Body of pancreas (tissue), 4 donors: ENCODE measurements at regions not wholly inside any gene's neighbourhood (a gene's known extent, or its start where the extent isn't known, plus 50 kb on each side); places are given as distances from the start of the nearest gene placed in this dataset.

Experiments used
- CTCF ChIP-seq, 7 experiments: fragments of 450-650 bp in 4 of 7; fragments of 200-600 bp in 3 of 7; sonication (generic) in 3 of 7; IDR thresholded peaks; one replicate each; pipeline ENCODE4 v1.5.1; 2016 to 2019; ENCODE audit warnings: antibody characterized with exemption in 7 of 7
- POLR2A ChIP-seq, 3 donors: fragments of 450-650 bp; IDR thresholded peaks; one replicate each; pipeline ENCODE4 v1.6.1; 2016; ENCODE audit warnings: antibody characterized with exemption in 3 of 3, mild to moderate bottlenecking in 2 of 3

- TF ChIP-seq POLR2A (IDR thresholded peaks at IDR 0.05) = no peak
- TF ChIP-seq CTCF (IDR thresholded peaks at IDR 0.05) = no peak
Measured at GRCh38 chr12:25372002-25372401, 121.3 kb upstream of the KRAS start.
